Upper lobe of left lung (tissue), 6 donors: ENCODE measurements at regions not wholly inside any gene's neighbourhood (a gene's known extent, or its start where the extent isn't known, plus 50 kb on each side); places are given as distances from the start of the nearest gene placed in this dataset.
"Not testable (repeated sequence)": the region's sequence is repeated elsewhere in the genome, so short reads cannot be mapped to it uniquely, and the experiment has no call there.

ENCODE experiments used
- ATAC-seq, 2 donors: fragments of 200-7000 bp; cut with Tn5 transposase; one replicate each; pipeline ENCODE4 v1.9.1; 2022; ENCODE audit warnings: mild to moderate bottlenecking in 2 of 2, moderate library complexity in 2 of 2; ENCODE audit not compliant: low FRiP score in 2 of 2
- DNase-seq, 2 donors: peaks; one replicate each; pipeline ENCODE4 v3.0.0-alpha.2; 2019 to 2020
- H3K27ac ChIP-seq, 4 donors: fragments of 200-600 bp; sonication (generic); one replicate each; pipeline ENCODE4 v1.5.1; 2016 to 2019
- H3K27me3 ChIP-seq, 4 donors: fragments of 200-600 bp; sonication (generic); one replicate each; pipeline ENCODE4 v1.5.1; 2017 to 2019
- H3K36me3 ChIP-seq, 4 donors: fragments of 200-600 bp; sonication (generic); one replicate each; pipeline ENCODE4 v1.5.1; 2016 to 2019
- H3K4me1 ChIP-seq, 4 donors: fragments of 200-600 bp; sonication (generic); one replicate each; pipeline ENCODE4 v1.5.1; 2018 to 2019
- H3K4me3 ChIP-seq, 4 donors: fragments of 200-600 bp; sonication (generic); one replicate each; pipeline ENCODE4 v1.5.1; 2017 to 2019; ENCODE audit warnings: mild to moderate bottlenecking in 2 of 4, moderate library complexity in 1 of 4
- H3K9me3 ChIP-seq, 4 donors: fragments of 200-600 bp; sonication (generic); one replicate each; pipeline ENCODE4 v1.5.1; 2018 to 2019
- CTCF ChIP-seq, 6 experiments: fragments of 450-650 bp in 4 of 6; fragments of 200-600 bp in 2 of 6; sonication (generic) in 2 of 6; IDR thresholded peaks; one replicate each; pipeline ENCODE4 v1.5.1; 2016 to 2019; ENCODE audit warnings: antibody characterized with exemption in 6 of 6
- EP300 ChIP-seq, 4 donors: sonication (generic); formaldehyde crosslinking; IDR thresholded peaks; one replicate each; pipeline ENCODE4 v1.5.1; 2017; ENCODE audit warnings: antibody characterized with exemption in 4 of 4, control low read depth in 2 of 4
- POLR2A ChIP-seq, 4 donors: fragments of 450-650 bp; IDR thresholded peaks; one replicate each; pipeline ENCODE4 v1.5.1; 2016 to 2017; ENCODE audit warnings: antibody characterized with exemption in 4 of 4, mild to moderate bottlenecking in 2 of 4
- POLR2AphosphoS5 ChIP-seq, 2 donors: sonication (generic); formaldehyde crosslinking; IDR thresholded peaks; one replicate each; pipeline ENCODE4 v1.5.1; 2017; ENCODE audit warnings: antibody characterized with exemption in 2 of 2
- WGBS, 2 donors: methylation state at CpG; one replicate each; pipeline ENCODE4 v1.1.5; 2017 to 2018; 5-methylcytosine and 5-hydroxymethylcytosine counted together
- donor health status: DM: no; HTN: no; CAD: no; lungs with moderate emphysema.
- donor health status: DM: no; HTN: yes; CAD: no; lungs with severe emphysema.

GRCh38 chr5:125450771-125451170 lies 704.3 kb upstream of the ZNF608 start:
- Histone ChIP-seq H3K36me3 (no peaks in the 10 kb centered on the region), H3K9me3 (no peaks in the 10 kb centered on the region), H3K4me3 (no peak overlapping the region), H3K27ac (no peak overlapping the region), H3K27me3 (no peaks in the 10 kb centered on the region), H3K4me1 (no peaks in the 10 kb centered on the region)
- no peak for DNase-seq
- TF ChIP-seq CTCF (IDR thresholded peaks at IDR 0.05) (no peak), EP300 (IDR thresholded peaks at IDR 0.05) (no peak)
- no peak for ATAC-seq
- 52 to 59% methylated on average over 2 of the region's 2 CpGs for whole genome bisulfite sequencing, 2 donors

- Histone ChIP-seq H3K9me3 (no peaks in the 10 kb centered on the region), H3K27me3 (no peaks in the 10 kb centered on the region)
- no peak for DNase-seq
These were observed 705.2 kb upstream of the ZNF608 start for GRCh38 chr5:125451622-125452021.

GRCh38 chr5:125452991-125453390 lies 706.6 kb upstream of the ZNF608 start:
- TF ChIP-seq EP300 (IDR thresholded peaks at IDR 0.05) (no peak), POLR2AphosphoS5 (IDR thresholded peaks at IDR 0.05) (no peak), POLR2A (IDR thresholded peaks at IDR 0.05) (no peak), CTCF (IDR thresholded peaks at IDR 0.05) (no peak)
- 69 to 74% methylated on average over 3 of the region's 3 CpGs for WGBS, 2 donors
- no peaks in the 10 kb centered on the region for H3K4me1 ChIP-seq

More at GRCh38 chr5:125451622-125452021, 705.2 kb upstream of the ZNF608 start:
- Histone ChIP-seq H3K4me1 (no peaks in the 10 kb centered on the region), H3K27ac (no peak overlapping the region), H3K4me3 (no peak overlapping the region), H3K36me3 (no peaks in the 10 kb centered on the region)
- no peak for ATAC-seq
- TF ChIP-seq EP300 (IDR thresholded peaks at IDR 0.05) (no peak), CTCF (IDR thresholded peaks at IDR 0.05) (no peak), POLR2A (IDR thresholded peaks at IDR 0.05) (no peak), POLR2AphosphoS5 (IDR thresholded peaks at IDR 0.05) (no peak)

GRCh38 chr5:125455041-125455440 lies 708.6 kb upstream of the ZNF608 start:
- ATAC-seq = no peak
- 68 to 83% methylated on average over 1 of the region's 1 CpG for WGBS, 2 donors

More at GRCh38 chr5:125452991-125453390, 706.6 kb upstream of the ZNF608 start:
- no peaks in the 10 kb centered on the region for H3K9me3 ChIP-seq
- ATAC-seq (no peak), DNase-seq (no peak)
- no peak overlapping the region for H3K4me3 ChIP-seq
- no peak overlapping the region for H3K27ac ChIP-seq
- no peaks in the 10 kb centered on the region for H3K36me3 ChIP-seq
- no peaks in the 10 kb centered on the region for H3K27me3 ChIP-seq

GRCh38 chr5:125456005-125456404 lies 709.6 kb upstream of the ZNF608 start:
- H3K4me3 ChIP-seq = not testable (repeated sequence)

More at GRCh38 chr5:125455041-125455440, 708.6 kb upstream of the ZNF608 start:
- H3K27ac ChIP-seq = no peak overlapping the region
- no peaks in the 10 kb centered on the region for H3K36me3 ChIP-seq
- no peaks in the 10 kb centered on the region for H3K9me3 ChIP-seq
- no peak overlapping the region for H3K4me3 ChIP-seq
- no peak for DNase-seq
- no peaks in the 10 kb centered on the region for H3K4me1 ChIP-seq
- no peaks in the 10 kb centered on the region for H3K27me3 ChIP-seq
- TF ChIP-seq CTCF (IDR thresholded peaks at IDR 0.05) (no peak), POLR2A (IDR thresholded peaks at IDR 0.05) (no peak), POLR2AphosphoS5 (IDR thresholded peaks at IDR 0.05) (no peak), EP300 (IDR thresholded peaks at IDR 0.05) (no peak)

More at GRCh38 chr5:125456005-125456404, 709.6 kb upstream of the ZNF608 start:
- not testable (repeated sequence) for ATAC-seq, H3K27ac ChIP-seq, H3K36me3 ChIP-seq, H3K9me3 ChIP-seq, DNase-seq, H3K4me1 ChIP-seq, H3K27me3 ChIP-seq
- WGBS, 2 donors = 96 to 97% methylated on average over 4 of the region's 4 CpGs
